Liver (tissue), 8 donors: ENCODE measurements at regions not wholly inside any gene's neighbourhood (a gene's known extent, or its start where the extent isn't known, plus 50 kb on each side); places are given as distances from the start of the nearest gene placed in this dataset.

Source experiments
- DNase-seq: peaks from one replicate; pipeline ENCODE4 v3.0.0-alpha.2; 2017; ENCODE audit warnings: low spot score
- H3K27ac ChIP-seq, 2 donors: one replicate each; pipeline ENCODE4 v1.7.0; 2013; ENCODE audit warnings: inconsistent platforms in 2 of 2, low read length in 2 of 2, control low read depth in 1 of 2, low read depth in 1 of 2, mild to moderate bottlenecking in 1 of 2
- H3K27me3 ChIP-seq, 4 donors: one replicate each; pipeline versions ENCODE4 v1.6.1 to v1.7.0; 2013; ENCODE audit warnings: low read length in 3 of 4, inconsistent platforms in 1 of 4, mild to moderate bottlenecking in 1 of 4, moderate library complexity in 1 of 4; ENCODE audit not compliant: control insufficient read depth in 4 of 4, insufficient read depth in 4 of 4
- H3K36me3 ChIP-seq, 4 donors: one replicate each; pipeline versions ENCODE4 v1.6.1 to v1.7.0; 2013; ENCODE audit warnings: low read length in 3 of 4, mild to moderate bottlenecking in 3 of 4, low read depth in 1 of 4, moderate library complexity in 1 of 4; ENCODE audit not compliant: control insufficient read depth in 4 of 4, insufficient read depth in 3 of 4
- H3K4me1 ChIP-seq, 4 donors: one replicate each; pipeline versions ENCODE4 v1.6.1 to v1.7.0; 2013; ENCODE audit warnings: low read length in 3 of 4, mild to moderate bottlenecking in 3 of 4, moderate library complexity in 1 of 4; ENCODE audit not compliant: control insufficient read depth in 4 of 4, insufficient read depth in 4 of 4
- H3K4me3 ChIP-seq, 3 donors: one replicate each; pipeline versions ENCODE4 v1.6.1 to v1.7.0; 2013; ENCODE audit warnings: low read length in 3 of 3, control low read depth in 1 of 3, low read depth in 1 of 3, mild to moderate bottlenecking in 1 of 3
- H3K9ac ChIP-seq, 2 donors: one replicate each; pipeline ENCODE4 v1.7.0; 2013; ENCODE audit warnings: low read length in 2 of 2, mild to moderate bottlenecking in 2 of 2, moderate library complexity in 2 of 2, control low read depth in 1 of 2, low read depth in 1 of 2
- H3K9me3 ChIP-seq, 4 donors: one replicate each; pipeline versions ENCODE4 v1.6.1 to v1.7.0; 2013; ENCODE audit warnings: low read length in 3 of 4; ENCODE audit not compliant: control insufficient read depth in 4 of 4
- EGR1 ChIP-seq, 2 donors: IDR thresholded peaks; 2 replicates each; pipeline ENCODE4 v1.6.1; 2016 to 2018; ENCODE audit warnings: antibody characterized with exemption in 2 of 2, low read depth in 2 of 2
- FOXA1 ChIP-seq: IDR thresholded peaks from 2 replicates; pipeline ENCODE4 v1.6.1; 2016; ENCODE audit warnings: antibody characterized with exemption
- FOXA2 ChIP-seq: IDR thresholded peaks from 2 replicates; pipeline ENCODE4 v1.6.1; 2016; ENCODE audit warnings: antibody characterized with exemption
- GABPA ChIP-seq, 2 donors: IDR thresholded peaks in 1 of 2; conservative IDR thresholded peaks in 1 of 2; 2 replicates each; pipeline ENCODE4 v1.6.1; 2016; ENCODE audit warnings: antibody characterized with exemption in 2 of 2, mild to moderate bottlenecking in 1 of 2, moderate library complexity in 1 of 2
- HNF4A ChIP-seq, 2 donors: conservative IDR thresholded peaks; 2 replicates each; pipeline ENCODE4 v1.6.1; 2016; ENCODE audit warnings: antibody characterized with exemption in 2 of 2, mild to moderate bottlenecking in 2 of 2
- HNF4G ChIP-seq: IDR thresholded peaks from 2 replicates; pipeline ENCODE4 v1.6.1; 2016; ENCODE audit warnings: antibody characterized with exemption
- JUND ChIP-seq, 2 donors: IDR thresholded peaks; 2 replicates each; pipeline ENCODE4 v1.6.1; 2016; ENCODE audit warnings: antibody characterized with exemption in 2 of 2
- NR2F2 ChIP-seq: IDR thresholded peaks from 2 replicates; pipeline ENCODE4 v1.6.1; 2016; ENCODE audit warnings: antibody characterized with exemption
- RAD21 ChIP-seq, 2 donors: IDR thresholded peaks; 2 replicates each; pipeline ENCODE4 v1.6.1; 2016; ENCODE audit warnings: antibody characterized with exemption in 2 of 2, mild to moderate bottlenecking in 2 of 2
- RXRA ChIP-seq, 2 donors: IDR thresholded peaks; 2 replicates each; pipeline ENCODE4 v1.6.1; 2017 to 2018; ENCODE audit warnings: antibody characterized with exemption in 2 of 2, mild to moderate bottlenecking in 1 of 2
- SP1 ChIP-seq: IDR thresholded peaks from 2 replicates; pipeline ENCODE4 v1.6.1; 2018; ENCODE audit warnings: antibody characterized with exemption, mild to moderate bottlenecking
- TAF1 ChIP-seq: conservative IDR thresholded peaks from 2 replicates; pipeline ENCODE4 v1.6.1; 2016; ENCODE audit warnings: antibody characterized with exemption, mild to moderate bottlenecking
- YY1 ChIP-seq: IDR thresholded peaks from 2 replicates; pipeline ENCODE4 v1.6.1; 2016; ENCODE audit warnings: antibody characterized with exemption, mild to moderate bottlenecking
- WGBS: extraction: QIAGEN DNeasy Blood & Tissue Kit; methylation state at CpG from one replicate; pipeline ENCODE4 v1.1.7; 2013; 5-methylcytosine and 5-hydroxymethylcytosine counted together
- TF ChIP-seq, protein P1 (sequence below): IDR thresholded peaks from 2 replicates; pipeline ENCODE4 v1.6.1; 2016; ENCODE audit warnings: antibody characterized with exemption
- TF ChIP-seq, protein P2 (sequence below): IDR thresholded peaks from 2 replicates; pipeline ENCODE4 v1.6.1; 2016; ENCODE audit warnings: antibody characterized with exemption
- TF ChIP-seq, protein P3 (sequence below): IDR thresholded peaks from 2 replicates; pipeline ENCODE4 v1.6.1; 2016; ENCODE audit warnings: antibody characterized with exemption
- TF ChIP-seq, protein P4 (sequence below): fragments of 150-350 bp; IDR thresholded peaks from 2 replicates; pipeline ENCODE4 v1.5.1; 2017; ENCODE audit warnings: improper control_type of control experiment, low read depth, low read length; ENCODE audit not compliant: missing input control
- TF ChIP-seq, protein P5 (sequence below): IDR thresholded peaks from 2 replicates; pipeline ENCODE4 v1.6.1; 2016; ENCODE audit warnings: antibody characterized with exemption, mild to moderate bottlenecking
- donor health status: healthy.
- donor health status: healthy.
- donor health status: healthy.
- donor health status: healthy.
- donor health status: healthy.

DNA sequence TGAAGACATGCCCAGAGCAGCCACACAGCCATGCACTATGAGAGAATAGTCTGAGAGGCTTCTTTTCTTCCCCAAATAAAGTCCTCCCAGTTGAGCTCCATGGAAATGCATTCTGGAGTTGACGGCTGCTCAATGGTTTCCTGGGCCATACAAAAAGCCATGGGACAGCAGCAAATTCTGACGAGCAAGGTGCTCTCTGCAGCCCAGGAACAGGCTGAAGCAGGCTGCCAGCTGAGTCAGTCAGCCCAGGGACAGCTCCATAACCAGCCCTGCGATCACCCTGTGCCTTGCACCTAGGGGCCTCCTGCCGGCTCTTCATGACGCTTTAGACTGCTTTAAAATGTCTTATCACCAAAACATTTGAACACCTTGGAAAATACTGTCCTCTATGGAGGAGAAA is 256.3 kb upstream of the CHRNA7 start:
- no peak overlapping the region for H3K27ac ChIP-seq
- WGBS = 53% methylated on average over 5 of the region's 5 CpGs
- no peak for DNase-seq
- H3K9me3 ChIP-seq = peaks cover 0 to 4% (median 0%) of the 10 kb centered on the region in 4 donors
- H3K27me3 ChIP-seq = no peaks in the 10 kb centered on the region
- no peaks in the 10 kb centered on the region for H3K4me1 ChIP-seq
- H3K36me3 ChIP-seq = no peaks in the 10 kb centered on the region
- H3K4me3 ChIP-seq = no peak overlapping the region
- no peak overlapping the region for H3K9ac ChIP-seq
- TF ChIP-seq, protein P1, sequence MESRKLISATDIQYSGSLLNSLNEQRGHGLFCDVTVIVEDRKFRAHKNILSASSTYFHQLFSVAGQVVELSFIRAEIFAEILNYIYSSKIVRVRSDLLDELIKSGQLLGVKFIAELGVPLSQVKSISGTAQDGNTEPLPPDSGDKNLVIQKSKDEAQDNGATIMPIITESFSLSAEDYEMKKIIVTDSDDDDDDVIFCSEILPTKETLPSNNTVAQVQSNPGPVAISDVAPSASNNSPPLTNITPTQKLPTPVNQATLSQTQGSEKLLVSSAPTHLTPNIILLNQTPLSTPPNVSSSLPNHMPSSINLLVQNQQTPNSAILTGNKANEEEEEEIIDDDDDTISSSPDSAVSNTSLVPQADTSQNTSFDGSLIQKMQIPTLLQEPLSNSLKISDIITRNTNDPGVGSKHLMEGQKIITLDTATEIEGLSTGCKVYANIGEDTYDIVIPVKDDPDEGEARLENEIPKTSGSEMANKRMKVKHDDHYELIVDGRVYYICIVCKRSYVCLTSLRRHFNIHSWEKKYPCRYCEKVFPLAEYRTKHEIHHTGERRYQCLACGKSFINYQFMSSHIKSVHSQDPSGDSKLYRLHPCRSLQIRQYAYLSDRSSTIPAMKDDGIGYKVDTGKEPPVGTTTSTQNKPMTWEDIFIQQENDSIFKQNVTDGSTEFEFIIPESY = no peak
- TF ChIP-seq RAD21 (IDR thresholded peaks at IDR 0.05) (no peak), JUND (IDR thresholded peaks at IDR 0.05) (no peak)

DNA sequence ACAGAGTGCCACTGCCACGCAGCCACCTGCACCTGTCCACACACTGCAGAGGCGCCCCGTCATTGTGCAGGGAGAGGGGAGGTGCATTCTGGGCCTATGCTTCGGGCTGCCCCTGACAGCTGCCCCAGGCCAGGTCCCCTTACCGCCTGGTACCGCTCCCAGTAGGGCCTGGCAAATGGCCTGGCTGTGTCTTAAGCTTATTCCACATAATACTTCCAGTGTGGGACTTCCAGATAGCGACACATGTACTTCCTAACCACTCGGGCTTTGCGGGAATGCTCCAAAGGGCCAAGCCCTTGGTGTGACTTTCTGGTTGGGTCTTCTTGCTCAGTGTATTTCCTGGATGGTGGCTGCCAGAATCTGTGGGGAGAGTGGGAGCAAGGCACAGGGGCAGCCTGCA is 254.3 kb upstream of the CHRNA7 start:
- no peaks in the 10 kb centered on the region for H3K4me1 ChIP-seq
- no peak overlapping the region for H3K4me3 ChIP-seq
- H3K27ac ChIP-seq = no peak overlapping the region
- no peak overlapping the region for H3K9ac ChIP-seq
- 83% methylated on average over 9 of the region's 9 CpGs for WGBS
- TF ChIP-seq HNF4A (conservative IDR thresholded peaks at IDR 0.05) = no peak
- TF ChIP-seq, protein P2, sequence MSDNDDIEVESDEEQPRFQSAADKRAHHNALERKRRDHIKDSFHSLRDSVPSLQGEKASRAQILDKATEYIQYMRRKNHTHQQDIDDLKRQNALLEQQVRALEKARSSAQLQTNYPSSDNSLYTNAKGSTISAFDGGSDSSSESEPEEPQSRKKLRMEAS = no peak
- TF ChIP-seq RAD21 (IDR thresholded peaks at IDR 0.05) = no peak
- TF ChIP-seq EGR1 (IDR thresholded peaks at IDR 0.05; ENCODE audit: low read depth in 2 of 2) = no peak
- no peak for TF ChIP-seq SP1
- no peak for TF ChIP-seq FOXA1
- no peak for TF ChIP-seq GABPA (IDR thresholded peaks at IDR 0.05 in 1 of 2, conservative IDR thresholded peaks at IDR 0.05 in 1 of 2)
- TF ChIP-seq, protein P3, sequence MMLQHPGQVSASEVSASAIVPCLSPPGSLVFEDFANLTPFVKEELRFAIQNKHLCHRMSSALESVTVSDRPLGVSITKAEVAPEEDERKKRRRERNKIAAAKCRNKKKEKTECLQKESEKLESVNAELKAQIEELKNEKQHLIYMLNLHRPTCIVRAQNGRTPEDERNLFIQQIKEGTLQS = no peak
- TF ChIP-seq, protein P4, sequence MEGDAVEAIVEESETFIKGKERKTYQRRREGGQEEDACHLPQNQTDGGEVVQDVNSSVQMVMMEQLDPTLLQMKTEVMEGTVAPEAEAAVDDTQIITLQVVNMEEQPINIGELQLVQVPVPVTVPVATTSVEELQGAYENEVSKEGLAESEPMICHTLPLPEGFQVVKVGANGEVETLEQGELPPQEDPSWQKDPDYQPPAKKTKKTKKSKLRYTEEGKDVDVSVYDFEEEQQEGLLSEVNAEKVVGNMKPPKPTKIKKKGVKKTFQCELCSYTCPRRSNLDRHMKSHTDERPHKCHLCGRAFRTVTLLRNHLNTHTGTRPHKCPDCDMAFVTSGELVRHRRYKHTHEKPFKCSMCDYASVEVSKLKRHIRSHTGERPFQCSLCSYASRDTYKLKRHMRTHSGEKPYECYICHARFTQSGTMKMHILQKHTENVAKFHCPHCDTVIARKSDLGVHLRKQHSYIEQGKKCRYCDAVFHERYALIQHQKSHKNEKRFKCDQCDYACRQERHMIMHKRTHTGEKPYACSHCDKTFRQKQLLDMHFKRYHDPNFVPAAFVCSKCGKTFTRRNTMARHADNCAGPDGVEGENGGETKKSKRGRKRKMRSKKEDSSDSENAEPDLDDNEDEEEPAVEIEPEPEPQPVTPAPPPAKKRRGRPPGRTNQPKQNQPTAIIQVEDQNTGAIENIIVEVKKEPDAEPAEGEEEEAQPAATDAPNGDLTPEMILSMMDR = no peak
- no peak for TF ChIP-seq JUND (IDR thresholded peaks at IDR 0.05)
- TF ChIP-seq, protein P1 = no peak
- TF ChIP-seq TAF1 = no peak
- TF ChIP-seq RXRA (IDR thresholded peaks at IDR 0.05) = no peak
- no peak for TF ChIP-seq HNF4G
- no peak for TF ChIP-seq FOXA2
- TF ChIP-seq NR2F2 = no peak
- no peak for TF ChIP-seq YY1
- TF ChIP-seq, protein P5, sequence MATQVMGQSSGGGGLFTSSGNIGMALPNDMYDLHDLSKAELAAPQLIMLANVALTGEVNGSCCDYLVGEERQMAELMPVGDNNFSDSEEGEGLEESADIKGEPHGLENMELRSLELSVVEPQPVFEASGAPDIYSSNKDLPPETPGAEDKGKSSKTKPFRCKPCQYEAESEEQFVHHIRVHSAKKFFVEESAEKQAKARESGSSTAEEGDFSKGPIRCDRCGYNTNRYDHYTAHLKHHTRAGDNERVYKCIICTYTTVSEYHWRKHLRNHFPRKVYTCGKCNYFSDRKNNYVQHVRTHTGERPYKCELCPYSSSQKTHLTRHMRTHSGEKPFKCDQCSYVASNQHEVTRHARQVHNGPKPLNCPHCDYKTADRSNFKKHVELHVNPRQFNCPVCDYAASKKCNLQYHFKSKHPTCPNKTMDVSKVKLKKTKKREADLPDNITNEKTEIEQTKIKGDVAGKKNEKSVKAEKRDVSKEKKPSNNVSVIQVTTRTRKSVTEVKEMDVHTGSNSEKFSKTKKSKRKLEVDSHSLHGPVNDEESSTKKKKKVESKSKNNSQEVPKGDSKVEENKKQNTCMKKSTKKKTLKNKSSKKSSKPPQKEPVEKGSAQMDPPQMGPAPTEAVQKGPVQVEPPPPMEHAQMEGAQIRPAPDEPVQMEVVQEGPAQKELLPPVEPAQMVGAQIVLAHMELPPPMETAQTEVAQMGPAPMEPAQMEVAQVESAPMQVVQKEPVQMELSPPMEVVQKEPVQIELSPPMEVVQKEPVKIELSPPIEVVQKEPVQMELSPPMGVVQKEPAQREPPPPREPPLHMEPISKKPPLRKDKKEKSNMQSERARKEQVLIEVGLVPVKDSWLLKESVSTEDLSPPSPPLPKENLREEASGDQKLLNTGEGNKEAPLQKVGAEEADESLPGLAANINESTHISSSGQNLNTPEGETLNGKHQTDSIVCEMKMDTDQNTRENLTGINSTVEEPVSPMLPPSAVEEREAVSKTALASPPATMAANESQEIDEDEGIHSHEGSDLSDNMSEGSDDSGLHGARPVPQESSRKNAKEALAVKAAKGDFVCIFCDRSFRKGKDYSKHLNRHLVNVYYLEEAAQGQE = no peak
- H3K36me3 ChIP-seq = no peaks in the 10 kb centered on the region
- no peak for DNase-seq
- H3K27me3 ChIP-seq = no peaks in the 10 kb centered on the region
- H3K9me3 ChIP-seq = peaks cover 0 to 4% (median 0%) of the 10 kb centered on the region in 4 donors
